HepG2 (cell line): ENCODE measurements at regions not wholly inside any gene's neighbourhood (a gene's known extent, or its start where the extent isn't known, plus 50 kb on each side); places are given as distances from the start of the nearest gene placed in this dataset.

Experiments used
- ATAC-seq: fragments of 200-7000 bp; cut with Tn5 transposase; 3 replicates; pipeline ENCODE4 v1.9.1; 2020; ENCODE audit warnings: mild to moderate bottlenecking, moderate library complexity
- BruUV-seq: library from RNA; stranded (reverse); fragments of 400-500 nt; replicated peaks from 2 replicates; lab custom pipeline; 2021; lab: Mats Ljungman, UMichigan
- CTCF ChIA-PET: fragments of 300-600 bp; formaldehyde crosslinking; extraction: SDS; loops from one replicate; lab custom pipeline; 2021; ENCODE audit warnings: low total read pairs, inconsistent platforms, low intra/inter-chr PET ratio; lab: Yijun Ruan, JAX
- POLR2A ChIA-PET: fragments of 350-600 bp; sonication (Branson Sonifier 250); formaldehyde crosslinking; loops from one replicate; lab custom pipeline; 2020; ENCODE audit warnings: antibody characterized with exemption, inconsistent platforms; lab: Yijun Ruan, JAX
- DNase-seq: peaks from one replicate; pipeline ENCODE4 v3.0.0-alpha.2; 2015; ENCODE audit warnings: low spot score
- FAIRE-seq: peaks from 3 replicates; lab custom pipeline; 2011; peaks lifted over from hg19 to GRCh38; lab: Jason Lieb, UNC
- H2AFZ ChIP-seq: one replicate; pipeline ENCODE4 v1.6.1; 2011; ENCODE audit warnings: low read length, inconsistent platforms
- H3K27ac ChIP-seq: fragments of 300-600 bp; 3 replicates; pipeline ENCODE4 v1.8.0; 2011; ENCODE audit warnings: mixed run types, mild to moderate bottlenecking, mixed read lengths, low read length, inconsistent platforms; ENCODE audit not compliant: insufficient read depth; ENCODE audit errors: extremely low read length
- H3K27me3 ChIP-seq, 2 experiments: fragments of 200-600 bp in 1 of 2; 2 replicates in 1 of 2; 3 replicates in 1 of 2; pipeline versions ENCODE4 v1.6.0 to v1.8.0; 2011; ENCODE audit warnings: low read length in 2 of 2, mild to moderate bottlenecking in 2 of 2, moderate library complexity in 2 of 2, inconsistent platforms in 1 of 2; ENCODE audit not compliant: insufficient read depth in 2 of 2, control insufficient read depth in 1 of 2
- H3K36me3 ChIP-seq, 2 experiments: fragments of 200-600 bp in 1 of 2; replicated peaks in 1 of 2; 2 replicates in 1 of 2; 3 replicates in 1 of 2; pipeline versions ENCODE4 v1.5.1 to v1.8.0; 2011; ENCODE audit warnings: low read length in 2 of 2, inconsistent platforms in 1 of 2; ENCODE audit not compliant: insufficient read depth in 2 of 2, control insufficient read depth in 1 of 2
- H3K4me1 ChIP-seq: 2 replicates; pipeline ENCODE4 v1.5.1; 2012; ENCODE audit warnings: low read length, inconsistent platforms; ENCODE audit not compliant: insufficient read depth
- H3K4me2 ChIP-seq: 2 replicates; pipeline ENCODE4 v1.6.0; 2011; ENCODE audit warnings: low read depth, low read length, inconsistent platforms
- H3K4me3 ChIP-seq, 3 experiments: fragments of 200-600 bp in 1 of 3; sonication (generic), shearing (Covaris generic) in 1 of 3; replicated peaks in 1 of 3; 2 replicates each; pipeline ENCODE4 v1.5.1; 2011 to 2016; ENCODE audit warnings: low read length in 3 of 3, inconsistent platforms in 2 of 3, low read depth in 2 of 3, mild to moderate bottlenecking in 2 of 3, control low read depth in 1 of 3, mixed read lengths in 1 of 3; ENCODE audit not compliant: insufficient read depth in 1 of 3
- H3K79me2 ChIP-seq: one replicate; pipeline ENCODE4 v1.6.1; 2011; ENCODE audit warnings: low read length, inconsistent platforms; ENCODE audit not compliant: insufficient read depth
- H3K9ac ChIP-seq: 2 replicates; pipeline ENCODE4 v1.6.0; 2011; ENCODE audit warnings: mild to moderate bottlenecking, low read depth, low read length, inconsistent platforms; ENCODE audit not compliant: insufficient read depth
- H3K9me3 ChIP-seq: 2 replicates; pipeline ENCODE4 v1.5.1; 2012; ENCODE audit warnings: mild to moderate bottlenecking, low read length
- H4K20me1 ChIP-seq: 2 replicates; pipeline ENCODE4 v1.6.0; 2011; ENCODE audit warnings: inconsistent platforms, mild to moderate bottlenecking, low read length, moderate library complexity; ENCODE audit not compliant: insufficient read depth
- ATF6 ChIP-seq: sonication (generic); formaldehyde crosslinking; conservative IDR thresholded peaks from 2 replicates; pipeline ENCODE4 v1.4.0; 2020; ENCODE audit warnings: missing genetic modification reagents
- GMEB1 ChIP-seq: sonication (generic); formaldehyde crosslinking; IDR thresholded peaks from 2 replicates; pipeline ENCODE4 v1.5.1; 2020; ENCODE audit warnings: missing genetic modification reagents, mild to moderate bottlenecking, borderline replicate concordance
- HMGXB4 ChIP-seq, 2 experiments: sonication (generic) in 1 of 2; formaldehyde crosslinking in 1 of 2; IDR thresholded peaks; 2 replicates each; pipeline versions ENCODE4 v1.4.0 to v1.6.1; 2018 to 2020; ENCODE audit warnings: missing genetic modification reagents in 2 of 2, borderline replicate concordance in 1 of 2, low read depth in 1 of 2, mild to moderate bottlenecking in 1 of 2, missing biosample characterization in 1 of 2
- POGK ChIP-seq: sonication (generic); formaldehyde crosslinking; conservative IDR thresholded peaks from 2 replicates; pipeline ENCODE4 v1.8.0; 2022; ENCODE audit warnings: mild to moderate bottlenecking, moderate library complexity, missing genetic modification reagents
- ZBTB8A ChIP-seq: sonication (generic); formaldehyde crosslinking; IDR thresholded peaks from 2 replicates; pipeline ENCODE4 v1.4.0; 2020; ENCODE audit warnings: mild to moderate bottlenecking, low read depth, missing genetic modification reagents, borderline replicate concordance
- ZNF570 ChIP-seq: sonication (generic); formaldehyde crosslinking; IDR thresholded peaks from 2 replicates; pipeline ENCODE4 v1.4.0; 2020; ENCODE audit warnings: mild to moderate bottlenecking, missing genetic modification reagents, borderline replicate concordance
- ZNF589 ChIP-seq: sonication (generic); formaldehyde crosslinking; conservative IDR thresholded peaks from 2 replicates; pipeline ENCODE4 v1.8.0; 2022; ENCODE audit warnings: mild to moderate bottlenecking, moderate library complexity, missing genetic modification reagents
- ZNF747 ChIP-seq: sonication (generic); formaldehyde crosslinking; IDR thresholded peaks from 2 replicates; pipeline ENCODE4 v1.8.1; 2023; ENCODE audit warnings: missing genetic modification reagents, mild to moderate bottlenecking, borderline replicate concordance
- WGBS: methylation state at CpG from one replicate; pipeline ENCODE4 v1.1.6; 2017; ENCODE audit warnings: low lambda C conversion rate; 5-methylcytosine and 5-hydroxymethylcytosine counted together
- in situ Hi-C: cut with HindIII; loops from 2 replicates; pipeline ENCODE4 v1.10.0; 2017; ENCODE audit warnings: low pct_unique_long_range_greater_than_20kb; ENCODE audit not compliant: extremely low pct_ligation_motif_present
- intact Hi-C: fragments of 100-400 bp; cut with micrococcal nuclease; formaldehyde crosslinking; loops from one replicate; pipeline ENCODE4 v1.10.0; 2022; ENCODE audit not compliant: unreplicated experiment

- TF ChIP-seq ATF6 (CRISPR knock-in tag): no peak
Observed at GRCh38 chr2:105578166-105578565, 166.5 kb upstream of the NCK2 start (continued).

GRCh38 chr2:105577762-105578161 lies 166.9 kb upstream of the NCK2 start:
- 38% methylated on average over 4 of the region's 4 CpGs for WGBS
- peaks cover 2 to 17% of the 10 kb centered on the region in 2 experiments; a peak in 4 of 5 replicates for H3K27me3 ChIP-seq
- H4K20me1 ChIP-seq: no peaks in the 10 kb centered on the region
- CTCF ChIA-PET: no interaction called here
- peaks cover 18% of the 10 kb centered on the region for H3K4me1 ChIP-seq
- FAIRE-seq (no peak), ATAC-seq (no peak), DNase-seq (no peak)
- no peaks in the 10 kb centered on the region for H3K36me3 ChIP-seq
- intact Hi-C loops (no loop called here), in situ Hi-C loops (loop anchor here (5.0 kb wide), 1 partner anchor 310 kb away; no protein-coding TSS in a partner anchor)
- TF ChIP-seq GMEB1 (CRISPR knock-in tag) (no peak), ZNF747 (CRISPR knock-in tag) (no peak), HMGXB4 (CRISPR knock-in tag; IDR thresholded peaks at IDR 0.05; ENCODE audit: borderline replicate concordance in 1 of 2, low read depth in 1 of 2) (no peak), POGK (CRISPR knock-in tag) (no peak), ZNF570 (CRISPR knock-in tag) (no peak), ZBTB8A (CRISPR knock-in tag) (no peak), ZNF589 (no peak)
- no peaks in the 10 kb centered on the region for H3K9me3 ChIP-seq
- BruUV-seq: no TSS peak
- H3K9ac ChIP-seq: no peak overlapping the region
- no peak overlapping the region for H3K27ac ChIP-seq
- no peak overlapping the region for H2AFZ ChIP-seq
- no peak overlapping the region for H3K4me2 ChIP-seq
- H3K4me3 ChIP-seq: no peak overlapping the region
- POLR2A ChIA-PET: no interaction called here
- no peaks in the 10 kb centered on the region for H3K79me2 ChIP-seq
